ENCODE measurements at regions not wholly inside any gene's neighbourhood (a gene's known extent, or its start where the extent isn't known, plus 50 kb on each side); places are given as distances from the start of the nearest gene placed in this dataset.

GRCh38 chr2:41924709-41925408, 123.0 kb upstream of the PKDCC start:
- no peak for TF ChIP-seq CTCF (IDR thresholded peaks at IDR 0.05)
- TF ChIP-seq EP300 (IDR thresholded peaks at IDR 0.05) = no peak

Data from sigmoid colon (tissue), 4 donors.